ENCODE measurements at regions not wholly inside any gene's neighbourhood (a gene's known extent, or its start where the extent isn't known, plus 50 kb on each side); places are given as distances from the start of the nearest gene placed in this dataset.

DNA sequence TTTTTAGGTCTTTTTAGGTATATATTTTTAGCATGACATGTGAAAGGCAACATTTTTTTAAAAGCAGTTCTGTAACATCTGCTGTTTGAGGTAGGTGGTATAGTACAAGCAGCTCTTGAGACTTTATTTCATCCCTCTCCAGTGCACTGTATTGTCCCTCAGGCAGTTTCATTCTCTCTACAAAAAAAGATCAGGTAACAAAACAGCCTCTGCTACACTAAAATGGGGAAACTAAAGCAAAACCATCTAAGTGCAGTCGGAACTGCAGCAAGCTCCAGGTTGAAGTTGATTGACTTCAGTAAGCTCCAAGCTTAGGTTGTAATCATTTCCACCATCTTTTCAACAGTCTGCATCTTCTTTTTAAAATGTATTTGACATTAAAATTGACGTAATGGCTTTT, 195.6 kb downstream of the DEPDC1B start:
- TF ChIP-seq, protein P1, sequence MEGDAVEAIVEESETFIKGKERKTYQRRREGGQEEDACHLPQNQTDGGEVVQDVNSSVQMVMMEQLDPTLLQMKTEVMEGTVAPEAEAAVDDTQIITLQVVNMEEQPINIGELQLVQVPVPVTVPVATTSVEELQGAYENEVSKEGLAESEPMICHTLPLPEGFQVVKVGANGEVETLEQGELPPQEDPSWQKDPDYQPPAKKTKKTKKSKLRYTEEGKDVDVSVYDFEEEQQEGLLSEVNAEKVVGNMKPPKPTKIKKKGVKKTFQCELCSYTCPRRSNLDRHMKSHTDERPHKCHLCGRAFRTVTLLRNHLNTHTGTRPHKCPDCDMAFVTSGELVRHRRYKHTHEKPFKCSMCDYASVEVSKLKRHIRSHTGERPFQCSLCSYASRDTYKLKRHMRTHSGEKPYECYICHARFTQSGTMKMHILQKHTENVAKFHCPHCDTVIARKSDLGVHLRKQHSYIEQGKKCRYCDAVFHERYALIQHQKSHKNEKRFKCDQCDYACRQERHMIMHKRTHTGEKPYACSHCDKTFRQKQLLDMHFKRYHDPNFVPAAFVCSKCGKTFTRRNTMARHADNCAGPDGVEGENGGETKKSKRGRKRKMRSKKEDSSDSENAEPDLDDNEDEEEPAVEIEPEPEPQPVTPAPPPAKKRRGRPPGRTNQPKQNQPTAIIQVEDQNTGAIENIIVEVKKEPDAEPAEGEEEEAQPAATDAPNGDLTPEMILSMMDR (conservative IDR thresholded peaks at IDR 0.05; ENCODE audit: low read length): no peak
- TF ChIP-seq EZH2phosphoT487 (IDR thresholded peaks at IDR 0.05; ENCODE audit: borderline replicate concordance): no peak

Data from Loucy (cell line).